B cell (primary cell): ENCODE measurements at regions not wholly inside any gene's neighbourhood (a gene's known extent, or its start where the extent isn't known, plus 50 kb on each side); places are given as distances from the start of the nearest gene placed in this dataset.

ENCODE experiments used
- ATAC-seq: fragments of 200-7000 bp; cut with Tn5 transposase; one replicate; pipeline ENCODE4 v1.10.0; 2021; ENCODE audit warnings: low read depth, mild to moderate bottlenecking, moderate number of reproducible peaks, moderate library complexity
- CTCF ChIA-PET: fragments of 350-600 bp; sonication (Branson Sonifier 250); formaldehyde crosslinking; loops from one replicate; lab custom pipeline; 2021; ENCODE audit warnings: antibody characterized with exemption, inconsistent platforms; lab: Charles Lee
- POLR2A ChIA-PET: fragments of 350-600 bp; sonication (Branson Sonifier 250); formaldehyde crosslinking; loops from one replicate; lab custom pipeline; 2021; ENCODE audit warnings: antibody characterized with exemption; lab: Charles Lee
- DNase-seq: peaks from one replicate; pipeline ENCODE4 v3.0.0; 2013
- H2AFZ ChIP-seq: 2 replicates; pipeline ENCODE4 v1.6.1; 2012; ENCODE audit warnings: mild to moderate bottlenecking, low read depth, low read length; ENCODE audit not compliant: insufficient read depth, poor library complexity, severe bottlenecking
- H3K27ac ChIP-seq, 2 donors: 1 replicate in 1 of 2; 2 replicates in 1 of 2; pipeline ENCODE4 v1.5.1; 2012 to 2013; ENCODE audit warnings: low read length in 2 of 2, mild to moderate bottlenecking in 2 of 2, moderate library complexity in 1 of 2
- H3K27me3 ChIP-seq, 4 experiments: fragments of 200-600 bp in 1 of 4; sonication (generic) in 1 of 4; replicated peaks in 1 of 4; 1 replicate in 2 of 4; 2 replicates in 2 of 4; pipeline versions ENCODE4 v1.6.1 to v1.7.0; 2013 to 2016; ENCODE audit warnings: low read length in 3 of 4, mild to moderate bottlenecking in 2 of 4, mixed read lengths in 1 of 4, moderate library complexity in 1 of 4; ENCODE audit not compliant: insufficient read depth in 4 of 4, control insufficient read depth in 3 of 4; ENCODE audit errors: control extremely low read depth in 1 of 4
- H3K36me3 ChIP-seq, 2 experiments: replicated peaks in 1 of 2; 1 replicate in 1 of 2; 2 replicates in 1 of 2; pipeline versions ENCODE4 v1.6.1 to v1.7.1; 2013; ENCODE audit warnings: low read length in 1 of 2; ENCODE audit not compliant: insufficient read depth in 2 of 2, control insufficient read depth in 1 of 2; ENCODE audit errors: control extremely low read depth in 1 of 2, extremely low read depth in 1 of 2
- H3K4me1 ChIP-seq, 2 donors: fragments of 200-600 bp in 1 of 2; sonication (generic) in 1 of 2; 1 replicate in 1 of 2; 2 replicates in 1 of 2; pipeline versions ENCODE4 v1.5.1 to v1.6.1; 2013 to 2017; ENCODE audit warnings: low read length in 2 of 2; ENCODE audit not compliant: control insufficient read depth in 2 of 2, insufficient read depth in 2 of 2
- H3K4me2 ChIP-seq: replicated peaks from 2 replicates; pipeline ENCODE3; 2012; ENCODE audit warnings: mild to moderate bottlenecking, low read depth, low read length; ENCODE audit not compliant: poor library complexity, severe bottlenecking
- H3K4me3 ChIP-seq, 5 experiments: fragments of 200-600 bp in 1 of 5; sonication (generic) in 1 of 5; 1 replicate in 3 of 5; 2 replicates in 2 of 5; pipeline versions ENCODE4 v1.5.1 to v1.7.0; 2011 to 2016; ENCODE audit warnings: low read length in 4 of 5, mild to moderate bottlenecking in 4 of 5, low read depth in 2 of 5, control low read depth in 1 of 5, moderate library complexity in 1 of 5; ENCODE audit not compliant: insufficient read depth in 1 of 5; ENCODE audit errors: control extremely low read depth in 1 of 5, extremely low read depth in 1 of 5
- H3K79me2 ChIP-seq: fragments of 200-600 bp; sonication (generic); one replicate; pipeline ENCODE4 v1.6.0; 2016; ENCODE audit warnings: low read length; ENCODE audit not compliant: control insufficient read depth, insufficient read depth
- H3K9ac ChIP-seq: fragments of 200-600 bp; sonication (generic); 2 replicates; pipeline ENCODE4 v1.6.1; 2017; ENCODE audit warnings: mild to moderate bottlenecking, low read length, moderate library complexity
- H3K9me3 ChIP-seq, 3 donors: one replicate each; pipeline versions ENCODE4 v1.6.1 to v1.7.1; 2013; ENCODE audit warnings: low read length in 2 of 3; ENCODE audit not compliant: control insufficient read depth in 2 of 3, insufficient read depth in 1 of 3; ENCODE audit errors: control extremely low read depth in 1 of 3
- H4K20me1 ChIP-seq: 2 replicates; pipeline ENCODE4 v1.6.0; 2012; ENCODE audit warnings: mild to moderate bottlenecking, low read length; ENCODE audit not compliant: insufficient read depth, control insufficient read depth, poor library complexity, severe bottlenecking
- H3K27ac Mint-ChIP-seq: one replicate; pipeline ENCODE4 v1.8.0; 2021; ENCODE audit warnings: mixed read lengths
- H3K27me3 Mint-ChIP-seq: one replicate; pipeline ENCODE4 v1.8.0; 2021; ENCODE audit warnings: mixed read lengths
- H3K4me1 Mint-ChIP-seq: one replicate; pipeline ENCODE4 v1.8.0; 2021; ENCODE audit warnings: mixed read lengths
- H3K4me3 Mint-ChIP-seq: one replicate; pipeline ENCODE4 v1.8.0; 2021; ENCODE audit warnings: mixed read lengths
- H3K9me3 Mint-ChIP-seq: one replicate; pipeline ENCODE4 v1.8.0; 2022; ENCODE audit warnings: mixed read lengths; ENCODE audit not compliant: insufficient read depth
- CTCF ChIP-seq: fragments of 200-600 bp; IDR thresholded peaks from one replicate; pipeline ENCODE4 v1.8.0; 2022; ENCODE audit warnings: antibody characterized with exemption, mild to moderate bottlenecking
- EZH2 ChIP-seq: IDR thresholded peaks from 2 replicates; pipeline ENCODE4 v1.6.1; 2012; ENCODE audit warnings: borderline replicate concordance, low read depth, mild to moderate bottlenecking, moderate library complexity, low read length; ENCODE audit not compliant: insufficient read depth, poor library complexity, severe bottlenecking
- WGBS: methylation state at CpG from one replicate; pipeline ENCODE4 v1.1.5; 2013; ENCODE audit warnings: missing lambda C conversion rate; ENCODE audit not compliant: insufficient coverage; 5-methylcytosine and 5-hydroxymethylcytosine counted together
- intact Hi-C: fragments of 100-400 bp; cut with micrococcal nuclease; formaldehyde crosslinking; loops from one replicate; pipeline ENCODE4 v1.10.0; 2022

- H3K27me3 ChIP-seq, result peaks cover 0 to 9% (median 3%) of the 10 kb centered on the region in 4 experiments
- intact Hi-C loops, result no loop called here
- no peak overlapping the region for H3K27ac Mint-ChIP-seq
- no peak overlapping the region for H3K27ac ChIP-seq
- ChIA-PET POLR2A (no interaction called here), CTCF (no interaction called here)
- DNase-seq, result no peak
- ATAC-seq, result no peak
- no peak overlapping the region for H3K4me3 ChIP-seq
- no peak overlapping the region for H3K4me2 ChIP-seq
- H3K4me1 ChIP-seq, result no peaks in the 10 kb centered on the region
- no peaks in the 10 kb centered on the region for H3K4me1 Mint-ChIP-seq
- H3K79me2 ChIP-seq, result no peaks in the 10 kb centered on the region
- no peaks in the 10 kb centered on the region for H4K20me1 ChIP-seq
- no peak overlapping the region for H3K4me3 Mint-ChIP-seq
- H3K9me3 Mint-ChIP-seq, result no peaks in the 10 kb centered on the region
- WGBS, result 76% methylated on average over 6 of the region's 9 CpGs
- H3K36me3 ChIP-seq, result no peaks in the 10 kb centered on the region
- H3K9me3 ChIP-seq, result no peaks in the 10 kb centered on the region
- TF ChIP-seq CTCF (no peak), EZH2 (no peak)
- H3K27me3 Mint-ChIP-seq, result peaks cover 21% of the 10 kb centered on the region
- H2AFZ ChIP-seq, result no peak overlapping the region
- no peak overlapping the region for H3K9ac ChIP-seq
Observed at GRCh38 chr6:163825033-163825432, 410.5 kb downstream of the QKI start.

GRCh38 chr6:163823577-163823976 lies 409.1 kb downstream of the QKI start:
- Histone ChIP-seq H3K27me3 (peaks cover 0 to 9% (median 3%) of the 10 kb centered on the region in 4 experiments), H4K20me1 (no peaks in the 10 kb centered on the region), H3K9me3 (no peaks in the 10 kb centered on the region), H3K4me1 (no peaks in the 10 kb centered on the region), H3K27ac (no peak overlapping the region), H3K9ac (no peak overlapping the region), H3K79me2 (no peaks in the 10 kb centered on the region), H3K36me3 (no peaks in the 10 kb centered on the region), H3K4me3 (no peak overlapping the region), H2AFZ (no peak overlapping the region), H3K4me2 (no peak overlapping the region)
- Mint-ChIP-seq H3K27me3 (peaks cover 19% of the 10 kb centered on the region), H3K4me3 (no peak overlapping the region), H3K27ac (no peak overlapping the region), H3K9me3 (no peaks in the 10 kb centered on the region), H3K4me1 (no peaks in the 10 kb centered on the region)
- CTCF ChIA-PET, result no interaction called here
- no CpG with 5 or more reads among the region's 5 CpGs for WGBS
- no peak for DNase-seq
- intact Hi-C loops, result no loop called here
- ATAC-seq, result no peak
- POLR2A ChIA-PET, result interaction anchor here (0.6 kb wide), 1 partner anchor 1098 kb away, joined by 4 read pairs; no protein-coding TSS in a partner anchor
- TF ChIP-seq EZH2 (no peak), CTCF (no peak)
